Stimulated activated CD8-positive, alpha-beta memory T cell treated with anti-CD3 and anti-CD28 coated beads, Interleukin-4, amount 100 ng/mL, for 1 hour (primary cell): ENCODE measurements at regions not wholly inside any gene's neighbourhood (a gene's known extent, or its start where the extent isn't known, plus 50 kb on each side); places are given as distances from the start of the nearest gene placed in this dataset.

Source experiments
- DNase-seq, 2 donors: peaks; one replicate each; pipeline ENCODE4 v3.0.0-alpha.2; 2020; ENCODE audit warnings: low read depth in 2 of 2, low spot score in 1 of 2

DNA sequence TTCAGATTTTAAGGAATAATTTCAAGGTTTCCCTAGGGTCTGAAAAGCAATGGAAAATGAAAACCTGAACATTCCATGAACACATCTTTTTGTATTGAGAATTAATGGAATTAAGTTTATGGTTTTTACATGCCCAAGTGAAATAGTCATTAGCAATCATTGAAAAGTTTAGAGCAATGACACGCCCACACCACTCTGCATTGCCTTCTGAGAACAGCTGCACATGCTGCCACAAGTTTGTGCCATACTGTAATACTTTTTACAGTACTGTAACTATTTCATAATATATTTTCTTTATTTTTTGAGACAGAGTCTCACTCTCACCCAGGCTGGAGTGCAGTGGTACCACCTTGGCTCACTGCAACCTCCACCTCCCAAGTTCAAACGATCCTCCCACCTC is 345.2 kb upstream of the PMFBP1 start:
- DNase-seq: no peak

DNA sequence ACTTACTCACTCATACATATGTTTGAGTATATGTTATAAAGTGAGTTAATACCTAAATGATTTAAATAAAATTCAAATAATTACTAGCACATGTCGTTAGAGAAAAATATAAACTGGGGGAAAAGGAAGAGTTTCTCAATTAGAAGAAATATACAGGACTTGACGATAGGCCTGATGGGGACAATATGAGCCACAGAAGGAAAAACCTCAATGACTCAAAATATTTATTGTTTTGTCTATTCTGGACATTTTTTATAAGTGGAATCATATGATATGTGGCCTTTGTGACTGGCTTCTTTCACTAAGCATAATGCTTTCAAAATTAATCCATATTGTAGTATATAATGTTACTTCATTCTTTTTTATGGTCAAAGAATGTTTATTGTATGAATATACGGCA is 339.2 kb upstream of the PMFBP1 start:
- DNase-seq: no peak

DNA sequence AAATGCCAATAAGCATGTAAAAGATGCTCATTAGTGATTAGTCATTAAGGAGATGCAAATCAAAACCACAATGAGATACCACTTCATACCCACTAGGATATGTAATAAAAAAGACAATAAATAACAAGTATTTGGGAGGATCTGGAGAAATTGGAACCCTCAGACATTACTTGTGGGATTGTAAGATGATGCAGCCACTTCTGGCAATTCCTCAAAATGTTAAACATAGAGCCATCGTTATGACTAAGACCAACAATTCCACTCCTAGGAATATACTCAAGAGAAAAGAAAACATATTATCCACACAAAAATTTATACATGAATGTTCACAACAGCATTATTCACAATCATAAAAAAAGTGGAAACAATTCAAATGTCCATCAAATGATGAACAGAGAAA is 336.2 kb upstream of the PMFBP1 start:
- no peak for DNase-seq

DNA sequence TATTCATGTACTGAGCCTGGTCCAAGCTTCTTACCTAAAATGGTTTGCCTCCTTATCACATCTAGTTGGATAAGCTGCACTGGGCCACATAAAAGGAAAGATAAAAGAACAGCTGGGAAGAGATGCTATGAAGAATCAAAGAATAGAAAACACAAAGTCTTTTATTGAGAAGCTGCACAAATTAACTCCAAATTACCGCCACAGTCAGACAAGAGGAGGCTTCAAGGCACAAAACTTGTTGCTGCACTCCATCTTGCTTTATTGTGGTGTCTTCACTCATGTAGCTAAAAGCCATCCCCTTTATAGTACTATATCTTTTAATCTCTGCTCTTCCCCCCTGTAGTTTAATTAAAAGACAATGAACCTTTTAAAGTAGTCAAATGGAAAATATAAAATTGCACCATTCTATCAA is 330.6 kb upstream of the PMFBP1 start:
- DNase-seq: no peak

DNA sequence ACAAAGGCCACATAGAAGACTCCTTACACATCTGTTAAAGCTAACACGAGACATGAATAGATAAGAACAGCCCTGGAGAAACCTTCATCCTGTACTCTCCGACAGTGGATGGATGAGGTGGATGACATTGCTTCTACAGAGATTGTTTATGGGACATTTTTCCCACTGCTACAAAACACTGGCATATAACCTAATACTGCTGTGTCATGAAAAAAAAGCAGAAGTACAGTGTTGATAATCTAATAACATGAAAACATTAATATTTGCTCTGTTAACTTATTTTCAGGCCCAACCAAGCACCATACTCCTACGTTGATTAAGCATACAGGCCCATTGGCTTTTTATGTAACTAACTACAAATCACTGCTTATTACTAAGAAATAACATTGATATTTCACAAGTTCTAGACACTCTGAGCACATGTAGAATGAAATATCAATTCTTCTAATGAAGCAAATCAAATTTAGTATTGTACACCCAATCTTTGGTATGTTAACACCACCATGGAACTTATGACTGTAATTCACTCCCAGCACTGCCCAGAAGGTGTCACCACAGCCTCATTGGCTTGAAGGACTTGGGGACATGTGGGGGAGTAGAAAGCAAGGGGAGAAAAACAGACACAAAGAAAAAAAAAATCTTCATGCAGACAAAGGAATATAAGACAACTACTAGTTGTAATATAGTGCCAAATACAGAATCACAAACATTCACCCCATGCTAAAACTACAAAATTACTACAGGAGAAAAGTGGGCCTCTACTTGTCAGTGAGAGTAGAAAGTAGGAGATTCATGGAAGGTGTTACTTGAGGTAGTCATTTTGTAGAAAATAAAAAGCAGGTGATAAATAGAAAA is 330.0 kb upstream of the PMFBP1 start:
- DNase-seq: no peak

DNA sequence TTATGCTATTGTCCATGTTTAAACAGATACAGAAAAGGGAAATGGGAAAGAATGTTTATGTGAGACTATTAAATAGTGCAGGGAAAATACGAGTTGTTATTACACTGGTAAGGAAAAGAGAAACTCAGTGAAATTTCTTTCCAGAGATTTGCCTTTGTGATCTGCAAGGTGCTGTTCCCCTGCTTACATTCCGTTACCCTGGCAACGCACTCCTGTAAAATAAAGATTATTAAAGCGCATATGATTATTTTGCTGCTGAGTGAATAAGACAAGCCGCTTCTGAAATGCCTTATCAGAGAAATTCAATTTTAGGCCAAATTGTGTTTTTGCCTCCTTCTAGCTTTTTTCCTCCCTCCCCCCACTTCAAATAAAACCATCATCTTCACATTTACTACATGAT is 328.6 kb upstream of the PMFBP1 start:
- DNase-seq: no peak

DNA sequence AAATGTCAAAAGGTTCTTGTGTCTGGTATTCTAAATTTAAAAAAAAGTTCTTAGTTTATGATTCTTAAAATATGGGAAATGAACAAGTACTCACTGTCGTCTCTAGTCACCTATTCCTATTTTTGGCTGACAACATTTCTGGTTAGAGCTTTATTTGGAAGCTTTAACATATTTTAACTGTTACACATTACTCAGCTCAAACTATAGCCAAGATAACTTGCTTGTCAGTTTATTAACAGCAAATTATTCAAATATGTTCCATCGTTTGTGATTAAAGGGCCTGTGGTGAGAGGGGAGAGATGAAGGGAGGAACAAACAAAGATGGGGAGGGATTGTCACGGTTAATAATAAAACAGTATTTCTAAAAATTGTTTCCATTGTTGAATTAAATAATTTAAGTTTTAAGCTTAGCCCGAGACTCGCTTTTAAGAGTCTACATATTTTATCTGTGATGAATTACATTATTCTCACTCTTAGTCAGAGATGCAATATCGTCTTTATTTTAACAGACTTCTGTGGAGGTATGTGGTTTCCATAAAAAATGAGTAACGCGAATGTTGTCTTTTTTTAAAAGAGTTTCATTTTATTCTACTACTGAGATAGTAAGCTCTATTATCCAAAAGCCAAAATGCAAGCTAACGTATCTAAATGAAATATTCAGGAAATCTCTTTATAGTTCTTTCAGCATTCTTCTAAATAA is 321.9 kb upstream of the PMFBP1 start:
- no peak for DNase-seq

DNA sequence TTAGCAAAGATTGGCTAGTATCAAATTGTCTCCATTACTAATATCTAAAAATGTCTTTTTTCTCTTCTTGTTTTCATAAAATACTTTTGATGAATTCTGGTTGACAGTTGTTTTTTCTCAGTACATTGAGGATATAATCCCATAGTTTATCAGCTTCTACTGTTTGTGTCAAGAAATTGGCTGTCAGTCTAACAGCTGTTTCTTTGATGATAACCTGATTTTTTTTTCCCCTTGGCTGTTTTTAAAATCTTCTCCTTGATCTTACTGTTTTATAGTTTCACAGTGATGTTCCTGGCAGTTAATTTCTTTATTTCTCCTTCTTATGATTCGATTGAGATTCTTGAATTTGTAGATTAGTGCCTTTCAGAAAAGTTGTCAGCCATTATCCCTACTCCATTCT is 315.3 kb upstream of the PMFBP1 start:
- DNase-seq: no peak

DNA sequence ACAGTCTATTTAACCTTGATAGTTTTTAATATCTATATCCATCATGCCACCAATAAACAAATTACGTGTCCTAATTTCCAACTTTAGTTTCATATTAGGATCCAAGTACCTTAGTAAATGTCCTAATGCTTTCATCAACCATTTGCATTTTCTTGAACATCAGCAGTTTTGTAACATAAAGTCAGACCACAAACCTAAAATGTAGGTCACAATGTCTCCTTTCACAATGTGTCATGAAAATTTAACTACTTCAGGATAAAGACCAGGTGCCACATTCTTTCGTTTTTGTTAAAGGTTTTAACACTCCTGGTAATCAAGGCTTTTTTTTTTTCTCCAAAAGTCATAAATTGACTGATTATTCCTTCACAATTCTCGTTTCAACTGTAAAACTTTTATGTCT is 310.7 kb upstream of the PMFBP1 start:
- DNase-seq: no peak

DNA sequence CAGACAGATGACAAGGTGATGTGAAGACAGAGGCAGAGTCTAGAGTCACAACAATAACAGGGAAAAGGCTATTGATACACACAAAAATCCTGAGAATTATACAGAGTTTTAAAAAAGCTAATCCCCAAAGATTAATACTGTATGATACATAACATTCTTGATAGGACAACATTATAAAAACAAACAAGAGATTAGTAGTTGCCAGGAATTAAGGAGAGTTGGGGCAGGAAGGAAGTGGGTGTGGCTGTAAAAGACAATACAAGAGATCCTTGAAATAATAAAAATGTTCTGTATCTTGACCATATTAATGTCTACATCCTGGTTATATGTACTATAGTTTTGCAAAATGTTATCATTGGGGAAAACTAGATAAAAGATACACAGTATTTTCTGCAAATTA is 309.5 kb upstream of the PMFBP1 start:
- DNase-seq: no peak

DNA sequence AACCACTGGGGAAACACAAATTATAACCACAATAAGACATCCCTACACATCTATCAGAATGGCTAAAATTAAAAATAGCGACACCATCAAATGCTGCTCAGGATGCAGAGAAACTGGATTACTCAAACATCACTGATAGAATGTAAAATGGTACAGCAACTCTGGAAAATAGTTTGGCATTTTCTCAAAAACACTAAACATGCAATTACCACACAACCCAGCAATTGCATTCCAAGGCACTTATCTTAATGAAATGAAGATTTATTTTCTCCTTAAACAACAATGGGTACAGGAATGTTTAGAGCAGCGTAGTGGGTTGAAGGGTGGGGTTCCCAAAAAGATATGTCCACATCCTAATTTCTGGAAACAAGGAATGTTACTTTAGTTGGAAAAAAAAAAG is 309.0 kb upstream of the PMFBP1 start:
- DNase-seq: no peak

DNA sequence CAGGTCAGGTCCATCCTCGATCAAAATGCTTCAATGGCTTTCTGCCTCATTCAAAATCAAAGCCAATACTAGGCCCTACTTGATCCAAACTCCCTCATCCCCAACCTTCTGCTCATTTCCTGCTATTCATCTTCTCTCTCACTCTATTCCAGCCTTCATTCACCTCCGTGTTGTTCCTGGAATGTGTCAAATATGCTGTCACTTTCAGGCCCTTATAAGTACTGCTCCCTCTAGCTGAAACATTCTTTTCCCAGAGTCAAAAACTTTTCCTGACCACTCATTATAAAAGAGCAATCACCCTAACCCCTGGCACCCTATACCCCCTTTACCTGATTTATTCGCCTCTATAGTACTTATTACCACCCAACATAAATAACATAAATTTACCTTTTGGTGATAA is 303.7 kb upstream of the PMFBP1 start:
- no peak for DNase-seq

DNA sequence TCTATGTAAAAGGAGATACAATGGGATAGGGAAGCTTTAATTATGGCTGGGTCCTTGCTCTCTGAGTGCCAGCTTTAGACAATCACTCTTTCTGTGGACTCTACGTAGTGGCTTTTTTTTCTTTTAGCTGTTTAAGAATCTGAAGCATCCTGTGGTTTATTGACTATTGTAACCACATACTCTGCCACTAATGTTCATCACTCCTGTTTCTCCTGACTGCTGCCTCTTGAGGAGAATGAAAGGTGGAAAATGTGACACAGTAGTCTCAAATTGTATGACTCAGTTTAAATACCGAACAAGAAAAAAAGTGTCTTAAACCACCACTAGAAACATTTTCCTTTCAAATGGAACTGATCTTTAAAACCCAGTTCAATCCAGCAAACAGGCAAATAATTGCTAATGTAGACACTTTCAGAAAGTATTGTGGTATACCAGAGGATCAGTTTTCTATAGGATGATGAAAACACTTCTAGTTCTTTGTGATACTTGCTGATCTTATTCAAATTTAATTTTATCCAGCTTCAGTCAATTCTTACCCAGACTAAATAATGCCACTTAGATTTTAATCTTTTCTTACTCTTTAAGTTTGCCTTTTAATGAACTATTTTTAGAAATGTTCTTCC is 302.7 kb upstream of the PMFBP1 start:
- DNase-seq: no peak

DNA sequence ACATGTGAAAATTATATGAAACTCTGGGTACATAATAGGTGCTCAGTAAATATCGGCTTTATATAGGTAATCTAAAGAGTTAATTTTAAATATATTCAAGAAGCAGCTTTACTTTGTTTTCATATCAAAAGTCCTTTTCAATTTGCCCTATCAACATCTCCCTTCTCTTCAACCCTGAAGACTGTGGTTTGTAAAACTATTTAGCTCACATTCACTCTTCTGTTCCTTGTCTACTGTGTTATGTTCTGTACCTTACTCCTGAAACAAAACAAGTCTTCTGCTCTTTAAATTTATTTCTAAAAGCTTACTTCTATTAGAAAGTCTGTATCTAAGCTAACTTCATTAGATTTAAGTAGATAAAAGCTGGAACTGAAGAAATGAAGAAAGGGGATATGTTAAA is 301.7 kb upstream of the PMFBP1 start:
- no peak for DNase-seq

DNA sequence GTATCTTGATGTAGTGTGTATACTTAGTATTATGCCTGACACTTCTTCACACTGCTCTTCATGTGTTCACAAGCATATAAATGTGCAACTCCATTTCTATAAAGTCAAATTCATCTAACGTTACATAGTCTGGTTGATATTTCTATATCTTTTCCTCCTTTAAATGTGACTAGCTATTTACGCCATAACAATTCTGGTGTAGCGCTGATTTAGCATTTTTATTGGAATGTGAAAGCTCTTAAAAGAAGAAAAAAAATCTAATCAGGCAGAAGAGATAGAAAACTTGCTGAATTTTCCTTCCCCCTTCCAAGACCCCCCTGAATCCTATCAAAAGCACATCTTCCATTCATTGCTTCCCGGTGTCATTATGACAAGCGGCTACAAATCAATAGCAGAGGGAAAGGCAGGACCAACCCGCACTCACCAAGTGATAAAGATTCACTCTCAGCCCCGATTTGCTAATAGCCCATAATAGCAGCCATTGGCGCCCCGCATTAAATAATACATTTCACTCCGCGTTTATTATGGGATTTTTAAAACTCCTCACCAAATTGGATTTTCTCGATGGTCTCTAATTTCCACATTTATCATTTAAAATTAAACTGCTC is 299.5 kb upstream of the PMFBP1 start:
- no peak for DNase-seq

DNA sequence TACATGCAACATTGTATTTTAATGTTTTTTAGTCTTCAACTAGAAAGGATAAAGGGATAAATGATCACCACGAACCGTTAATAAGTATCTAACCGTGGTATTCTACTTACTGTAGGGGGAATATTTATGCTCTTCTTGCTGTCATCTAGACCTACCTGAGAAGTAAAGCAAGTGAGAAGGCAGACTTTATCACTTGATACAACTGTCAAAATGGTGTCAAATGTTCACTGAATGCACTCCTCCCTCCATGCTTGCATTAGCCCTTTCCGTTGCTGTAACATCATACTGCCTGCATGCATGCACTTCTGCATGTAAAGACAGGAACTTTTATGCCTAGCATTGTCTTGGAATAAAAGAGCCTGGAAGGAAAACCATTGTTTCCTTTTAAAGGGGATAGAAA is 298.6 kb upstream of the PMFBP1 start:
- no peak for DNase-seq

DNA sequence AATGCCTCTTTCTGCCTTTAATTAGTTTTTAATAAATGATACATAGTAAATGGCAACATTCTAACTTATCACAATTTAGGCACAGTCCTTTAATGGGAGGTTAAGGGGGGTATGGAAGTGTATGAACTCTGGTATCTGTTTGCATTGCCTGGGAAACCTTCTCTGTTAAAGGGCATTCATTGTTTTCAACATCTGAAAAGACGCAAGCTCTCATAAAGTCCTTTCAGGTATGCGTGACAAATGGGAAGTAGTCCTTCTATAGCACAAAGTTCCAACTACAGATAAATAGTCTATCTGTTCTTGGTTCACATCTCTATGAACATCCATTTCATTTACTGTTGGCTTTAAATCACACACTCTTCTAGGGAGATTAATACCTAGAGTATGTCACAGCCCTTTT is 298.0 kb upstream of the PMFBP1 start:
- DNase-seq: no peak

DNA sequence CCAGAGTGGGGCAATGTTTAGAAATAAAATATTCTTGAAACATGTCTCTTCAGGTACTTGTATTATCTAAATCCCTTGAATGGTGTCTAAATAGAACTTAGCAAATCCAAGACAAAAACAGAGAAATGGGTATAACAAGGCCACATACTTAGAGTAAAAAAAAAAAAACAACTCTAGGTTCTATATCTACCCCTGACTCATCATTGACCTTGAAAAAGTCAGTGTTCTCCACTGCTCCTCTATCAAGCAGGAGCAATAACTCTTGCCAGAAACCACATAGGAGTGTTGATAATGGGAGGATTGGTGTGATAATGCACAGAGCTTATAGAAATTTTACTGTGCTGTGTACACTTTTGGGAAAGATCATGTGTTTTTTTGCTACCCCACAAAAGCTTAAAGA is 296.6 kb upstream of the PMFBP1 start:
- no peak for DNase-seq

DNA sequence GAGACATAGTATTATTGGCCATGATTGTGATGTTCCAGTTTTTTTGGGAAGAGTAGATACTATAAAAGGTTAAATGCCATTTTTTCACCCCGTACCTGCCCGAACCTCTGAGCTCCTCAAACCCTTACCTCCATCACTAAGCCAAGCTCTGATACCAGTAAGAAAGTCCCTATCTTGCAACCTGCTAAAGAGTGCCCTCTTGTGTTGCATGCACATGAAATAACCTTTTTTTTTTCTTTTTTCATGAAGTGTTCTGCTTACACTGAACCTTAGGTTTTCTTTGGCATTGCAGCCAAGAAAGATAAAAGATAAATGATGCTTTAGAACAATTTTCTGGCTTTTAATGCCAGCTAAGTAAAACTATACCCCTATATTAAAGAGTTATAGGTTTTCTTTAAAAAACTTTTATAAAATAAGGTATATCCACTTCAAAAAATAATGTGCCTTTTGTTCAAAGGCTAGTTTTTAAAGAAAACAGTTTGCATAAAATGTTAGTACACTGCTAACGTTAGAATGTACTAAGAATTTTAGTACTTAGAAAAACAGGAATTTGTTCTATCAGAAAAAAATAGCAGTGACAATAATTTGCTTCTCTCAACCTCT is 295.3 kb upstream of the PMFBP1 start:
- DNase-seq: no peak

DNA sequence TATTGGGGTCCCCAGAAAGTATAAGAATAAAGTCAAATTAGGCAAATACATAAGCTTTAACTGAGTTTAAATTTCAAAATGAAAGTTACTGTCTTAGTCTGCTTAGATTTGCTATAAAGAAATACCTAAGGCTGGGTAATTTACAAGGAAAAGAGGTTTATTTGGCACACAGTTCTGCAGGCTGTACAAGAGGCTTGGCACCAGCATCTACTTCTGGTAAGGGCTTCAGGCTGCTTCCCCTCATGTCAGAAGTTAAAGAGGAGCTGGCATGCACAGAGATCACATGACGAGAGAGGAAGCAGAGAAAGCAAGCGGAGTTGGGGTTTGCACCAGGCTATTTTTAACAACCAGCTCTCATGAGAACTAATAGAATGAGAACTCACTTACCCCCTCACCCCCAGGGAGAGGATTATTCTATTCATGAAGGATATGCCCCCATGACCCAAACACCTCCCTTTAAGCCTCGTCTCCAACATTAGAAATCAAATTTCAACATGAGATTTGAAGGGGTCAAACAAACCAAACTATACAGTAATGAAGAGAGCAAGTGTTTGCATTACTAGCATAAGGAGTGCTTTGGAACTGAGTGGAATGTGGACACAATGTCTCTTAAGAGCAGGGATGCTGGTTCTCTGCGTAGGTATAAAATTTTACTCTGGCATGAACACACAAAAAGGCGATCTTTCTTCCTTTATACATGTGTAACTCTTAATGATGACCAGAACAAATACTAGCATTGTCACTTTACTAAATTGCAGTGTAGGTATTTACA is 292.8 kb upstream of the PMFBP1 start:
- DNase-seq: no peak

DNA sequence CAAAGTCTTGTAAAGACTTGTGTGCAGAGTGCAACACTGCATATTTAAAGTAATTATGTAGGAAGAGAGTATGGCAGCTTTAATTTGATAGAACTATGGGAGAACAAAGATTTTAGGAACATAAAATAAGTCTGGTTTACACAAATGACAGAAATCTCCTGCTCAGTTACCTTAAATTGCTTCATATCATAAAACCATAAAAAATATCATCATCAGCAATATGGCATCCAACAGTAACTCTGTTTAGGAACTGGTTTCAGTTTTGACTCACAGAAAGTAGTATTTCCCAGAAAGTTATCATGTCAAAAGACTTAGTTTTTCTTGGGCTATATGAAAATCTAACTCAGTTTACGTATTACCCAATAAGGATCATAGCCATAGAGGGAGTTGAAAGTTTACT is 292.1 kb upstream of the PMFBP1 start:
- no peak for DNase-seq
